HG02588 (cell line): ENCODE measurements at regions not wholly inside any gene's neighbourhood (a gene's known extent, or its start where the extent isn't known, plus 50 kb on each side); places are given as distances from the start of the nearest gene placed in this dataset.

Source experiments
- ATAC-seq: cut with Tn5 transposase; IDR thresholded peaks from one replicate; pipeline ENCODE4 v1.9.1; 2021; ENCODE audit warnings: mild to moderate bottlenecking, moderate library complexity; ENCODE audit not compliant: unreplicated experiment

DNA sequence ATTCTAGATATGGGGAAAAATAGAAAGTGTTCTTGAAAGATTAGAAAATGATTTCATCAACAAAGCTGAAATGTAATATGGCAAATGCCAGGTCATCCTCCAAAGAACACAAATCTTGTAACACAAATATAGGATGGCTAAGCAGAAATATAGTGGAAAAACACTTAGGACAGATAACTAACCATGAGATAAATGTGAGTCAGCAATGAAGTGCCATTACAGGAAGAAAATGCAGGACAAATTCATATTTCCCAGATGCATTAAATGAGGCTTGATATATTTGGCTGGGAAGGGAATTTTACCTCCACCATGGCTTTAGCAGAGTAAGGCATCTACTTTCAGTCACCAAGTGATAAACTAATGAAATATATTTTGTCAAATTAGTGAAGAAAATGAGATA lies 92.8 kb upstream of the SEMA6D start:
- ATAC-seq = no peak

DNA sequence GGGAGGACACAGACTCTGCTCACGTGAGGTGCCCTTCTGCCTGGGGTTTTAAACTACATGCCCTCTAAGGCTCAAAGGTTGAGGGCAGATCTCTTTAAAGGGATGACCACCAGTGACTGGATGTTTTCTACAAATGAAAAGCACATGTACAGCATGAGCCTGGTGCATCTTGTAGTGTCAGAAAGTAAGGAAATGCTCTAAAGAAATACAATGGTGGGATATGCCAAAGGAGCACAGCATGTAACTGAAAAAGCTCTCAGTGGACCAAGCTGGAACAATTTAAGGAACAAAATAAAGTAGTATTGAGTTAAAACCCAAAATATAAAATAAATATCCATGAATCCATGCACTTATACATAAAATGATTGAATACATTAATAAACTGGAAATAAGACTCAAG lies 78.3 kb upstream of the SEMA6D start:
- no peak for ATAC-seq

DNA sequence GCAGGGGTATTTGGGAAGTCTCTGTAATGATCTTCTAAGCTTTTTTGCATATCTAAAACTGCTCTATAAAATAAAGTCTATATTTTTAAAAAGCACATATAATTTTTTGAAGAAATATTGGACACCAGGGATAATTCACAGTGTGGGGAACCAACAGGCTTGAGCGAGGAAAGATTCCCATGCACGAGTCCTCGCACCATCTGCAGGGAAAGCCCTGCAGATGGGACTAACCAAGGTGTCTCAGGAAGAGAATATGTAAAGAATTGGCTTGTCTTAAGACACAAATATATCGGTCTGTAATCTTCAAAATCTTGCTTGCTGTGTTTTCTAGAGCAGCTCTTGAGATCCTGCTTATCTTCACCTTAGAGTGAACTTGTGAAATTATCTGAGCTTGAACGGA lies 77.2 kb upstream of the SEMA6D start:
- ATAC-seq = no peak

DNA sequence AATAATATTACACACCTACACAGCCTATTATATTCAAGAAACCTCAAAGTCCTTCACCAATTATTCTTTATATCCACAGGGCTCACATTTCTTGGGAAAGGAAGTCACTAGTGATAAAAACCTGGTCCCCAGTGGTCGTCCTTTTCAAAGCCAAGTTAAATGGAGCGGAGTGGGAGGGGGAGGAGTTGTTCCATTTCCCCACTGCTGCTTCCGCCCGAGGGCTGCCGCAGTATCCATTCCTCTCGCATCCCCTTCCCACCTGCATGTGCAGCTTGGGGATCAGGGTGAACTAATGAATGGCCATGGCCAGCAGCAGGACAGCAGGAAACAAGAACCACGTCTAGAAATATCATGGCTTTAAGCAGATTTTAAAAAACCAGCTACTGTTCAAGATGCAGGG lies 76.4 kb upstream of the SEMA6D start:
- no peak for ATAC-seq

DNA sequence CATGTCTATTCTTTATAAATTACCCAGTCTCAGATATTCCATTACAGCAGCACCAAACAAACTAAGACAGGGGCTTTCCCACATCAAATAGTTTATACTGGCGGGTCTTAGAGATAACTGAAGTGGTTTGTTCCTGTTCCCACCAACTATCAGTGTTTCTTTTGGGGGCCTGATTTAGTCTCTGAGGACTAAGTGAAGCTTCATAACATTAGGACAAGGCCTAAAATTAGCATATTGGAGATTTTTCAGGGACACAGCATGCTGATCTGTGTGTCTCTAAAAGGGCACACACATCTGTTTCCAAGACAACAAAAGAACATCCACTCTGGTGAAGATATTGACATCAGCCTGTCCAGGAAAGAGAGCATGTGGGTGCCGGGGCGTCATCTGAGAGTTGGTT lies 72.6 kb upstream of the SEMA6D start:
- ATAC-seq = no peak

DNA sequence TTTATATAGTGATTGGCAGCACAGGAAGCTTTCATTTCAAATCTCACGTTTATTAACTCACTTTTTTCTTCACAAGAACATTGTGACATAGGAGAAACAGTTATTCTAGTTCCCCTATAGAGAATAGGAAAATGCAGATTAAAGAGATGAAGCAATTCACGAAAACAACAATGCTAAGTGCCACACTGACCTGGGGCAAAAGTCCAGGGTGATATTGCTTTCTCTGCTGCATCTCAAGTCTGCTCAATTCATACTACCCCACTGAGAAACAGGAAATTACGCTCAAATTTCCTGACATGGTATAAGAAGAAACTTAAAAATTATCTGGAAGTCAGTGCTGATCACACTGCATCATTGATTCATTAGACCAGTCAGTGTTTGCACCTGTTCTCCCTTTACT lies 66.7 kb upstream of the SEMA6D start:
- ATAC-seq = no peak

DNA sequence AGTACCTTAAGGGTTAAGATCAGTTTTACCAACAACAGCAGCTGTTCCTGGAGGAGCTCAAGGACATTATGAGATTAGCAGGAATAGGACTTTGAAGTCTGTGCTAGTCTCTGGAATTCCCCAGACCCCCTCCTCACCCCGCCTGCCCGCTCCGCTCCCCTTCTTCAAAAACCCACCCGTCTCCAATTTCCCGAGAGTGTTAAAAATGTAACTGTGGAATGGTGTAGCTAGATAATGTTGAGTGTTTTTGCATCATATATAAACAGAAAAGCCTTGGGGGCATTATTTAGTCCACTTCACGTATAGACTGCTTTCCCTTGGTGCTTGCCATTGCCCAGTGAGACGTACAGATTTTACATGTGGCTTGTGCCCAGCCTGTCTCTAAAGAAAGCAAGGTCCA lies 65.0 kb upstream of the SEMA6D start:
- ATAC-seq = no peak

DNA sequence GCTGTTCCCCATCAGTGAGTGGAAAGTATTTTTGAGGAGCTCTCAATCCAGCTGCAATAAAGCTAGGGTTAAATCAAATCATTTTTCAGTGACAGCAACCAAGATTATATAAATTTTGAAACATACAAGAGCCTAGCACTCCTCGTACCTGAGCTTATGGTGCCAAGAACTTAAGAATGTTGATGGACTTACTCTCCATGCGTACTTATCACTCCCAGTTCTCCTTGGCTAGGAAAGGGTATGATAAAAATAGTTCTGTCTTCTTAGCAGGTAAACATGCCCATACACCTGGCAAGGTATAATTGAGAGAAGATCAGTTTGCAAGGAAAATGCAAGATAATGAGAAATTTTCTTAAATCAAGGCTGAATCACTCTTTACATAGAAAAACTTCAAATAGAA lies 64.5 kb upstream of the SEMA6D start:
- ATAC-seq = no peak

DNA sequence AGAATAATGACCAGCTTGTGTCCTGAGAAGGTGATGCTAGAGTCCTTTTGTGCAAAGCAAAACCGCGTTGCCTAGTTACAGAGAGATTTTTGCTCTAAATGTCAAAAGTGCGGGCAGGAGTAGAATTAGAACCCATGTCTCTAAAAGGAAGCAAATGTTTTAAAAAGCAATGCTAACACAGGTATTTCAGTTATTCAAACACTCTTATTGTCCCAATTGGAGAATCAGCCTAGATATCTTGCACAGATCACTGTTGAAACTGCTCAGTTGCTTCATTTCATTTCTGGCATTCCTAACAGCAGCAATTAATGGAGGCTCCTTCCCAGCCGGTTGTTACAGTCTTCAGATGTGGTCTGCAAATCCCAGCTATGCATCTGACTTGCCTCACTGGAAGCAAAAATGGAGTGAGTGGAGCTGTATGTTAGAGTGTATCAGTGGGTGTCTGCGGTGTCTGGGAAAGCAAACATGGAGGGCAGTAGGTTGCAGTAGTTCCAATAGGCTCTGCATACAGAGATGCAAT lies 55.6 kb upstream of the SEMA6D start:
- no peak for ATAC-seq

DNA sequence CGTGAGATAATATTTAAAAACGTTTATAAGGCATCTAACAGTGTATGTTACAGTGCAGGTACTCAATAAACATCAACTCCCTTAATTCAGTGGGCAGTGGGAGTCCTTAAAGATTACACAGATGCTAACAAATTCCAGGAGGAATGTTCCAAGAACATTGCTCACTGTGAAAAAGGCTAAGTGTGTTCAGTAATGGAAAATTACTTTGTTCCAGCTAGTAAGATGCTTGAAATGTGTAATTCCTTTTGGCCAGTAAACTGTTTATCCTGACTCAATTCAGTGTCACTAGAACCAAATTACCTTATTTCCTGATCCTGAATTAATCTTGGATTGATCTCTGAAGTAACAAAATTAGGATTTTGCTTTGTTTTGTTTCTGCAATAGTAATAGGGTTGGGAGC lies 54.2 kb upstream of the SEMA6D start:
- ATAC-seq = no peak
